Fibroblast of upper back skin (primary cell): ENCODE measurements at regions not wholly inside any gene's neighbourhood (a gene's known extent, or its start where the extent isn't known, plus 50 kb on each side); places are given as distances from the start of the nearest gene placed in this dataset.
"Not testable (repeated sequence)": the region's sequence is repeated elsewhere in the genome, so short reads cannot be mapped to it uniquely, and the experiment has no call there.

Experiments
- DNase-seq: peaks from one replicate; pipeline ENCODE4 v3.0.0-alpha.2; 2013

DNA sequence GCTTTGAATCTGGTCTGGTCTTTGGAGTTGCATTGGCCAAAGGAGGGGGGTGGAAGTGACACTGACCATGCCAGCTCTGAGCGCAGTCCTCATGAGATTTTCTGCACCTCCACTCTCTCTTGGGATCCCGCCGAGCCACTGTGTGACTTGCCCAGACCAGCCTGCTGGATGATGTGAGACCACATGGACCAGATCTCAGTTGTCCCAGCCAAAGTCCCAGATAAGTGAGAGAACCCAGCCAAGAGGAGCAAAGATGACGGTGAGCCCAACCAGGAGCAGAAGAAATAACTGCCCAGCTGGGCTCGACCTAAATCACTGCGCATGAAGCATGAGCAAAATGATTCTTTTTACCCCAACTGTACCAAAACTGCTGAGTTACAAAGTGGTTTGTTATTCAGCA, 96.5 kb upstream of the ERCC4 start:
- no peak for DNase-seq

DNA sequence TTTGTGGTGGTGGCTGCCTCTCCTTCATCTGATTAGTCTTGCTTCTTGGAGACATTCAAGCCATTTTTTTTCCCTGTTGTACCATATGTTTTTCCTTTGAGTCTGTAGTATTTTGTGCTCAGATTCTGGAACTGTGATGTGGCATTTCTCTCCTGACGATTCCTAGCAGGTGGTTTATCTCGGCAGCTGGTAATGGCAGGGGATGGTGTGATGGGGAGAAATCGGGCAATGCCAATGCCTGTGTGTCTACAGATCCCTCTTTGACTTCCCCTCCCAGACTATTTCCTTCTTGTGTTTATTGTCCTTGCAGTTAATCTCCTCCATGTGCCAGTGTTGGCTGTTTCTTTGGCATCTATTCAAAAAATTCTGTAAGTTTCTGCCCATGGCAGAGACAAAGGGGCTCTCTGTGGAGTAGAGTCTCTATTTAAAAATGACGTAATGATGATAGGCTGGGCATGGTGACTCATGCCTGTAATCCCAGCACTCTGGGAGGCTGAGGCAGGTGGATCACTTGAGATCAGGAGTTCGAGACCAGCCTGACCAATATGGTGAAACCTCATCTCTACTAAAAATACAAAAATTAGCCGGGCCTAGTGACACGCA, 90.2 kb upstream of the ERCC4 start:
- no peak for DNase-seq

DNA sequence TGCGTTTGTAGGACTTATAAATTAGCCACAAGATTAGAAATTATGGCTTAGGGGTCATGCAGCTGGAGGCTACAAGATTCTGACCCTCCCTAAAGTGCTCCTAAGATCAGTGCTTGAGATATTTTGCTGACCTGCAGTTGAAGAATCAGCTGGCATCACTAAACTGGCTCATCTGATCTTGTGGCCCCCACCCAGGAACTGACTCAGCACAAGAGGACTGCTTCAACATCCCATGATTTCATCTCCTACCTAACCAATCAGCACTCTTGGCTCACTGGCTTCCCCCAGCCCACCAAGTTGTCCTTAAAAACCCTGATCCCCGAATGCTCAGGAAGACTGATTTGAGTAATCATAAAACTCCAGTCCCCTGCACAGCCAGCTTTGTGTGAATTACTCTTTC, 86.4 kb upstream of the ERCC4 start:
- DNase-seq = no peak

DNA sequence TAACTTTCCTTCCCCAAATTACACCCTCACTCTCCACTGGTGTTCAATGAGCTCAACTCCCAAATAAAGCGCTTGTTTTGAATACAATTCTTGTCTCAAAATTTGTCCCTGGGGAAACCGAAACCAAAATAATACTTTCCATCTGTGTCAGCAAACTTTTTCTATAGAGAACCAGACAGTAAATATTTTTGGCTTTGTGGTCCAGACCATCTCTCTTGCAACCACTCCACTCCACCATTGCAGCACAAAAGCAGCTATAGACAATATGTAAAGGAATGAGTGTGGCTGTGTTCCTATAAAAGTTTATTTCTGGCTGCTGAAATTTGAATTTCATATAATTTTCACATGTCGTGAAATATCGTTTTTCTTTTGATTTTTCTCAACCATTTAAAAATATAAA, 84.6 kb upstream of the ERCC4 start:
- peak; percentile 2 for DNase-seq

DNA sequence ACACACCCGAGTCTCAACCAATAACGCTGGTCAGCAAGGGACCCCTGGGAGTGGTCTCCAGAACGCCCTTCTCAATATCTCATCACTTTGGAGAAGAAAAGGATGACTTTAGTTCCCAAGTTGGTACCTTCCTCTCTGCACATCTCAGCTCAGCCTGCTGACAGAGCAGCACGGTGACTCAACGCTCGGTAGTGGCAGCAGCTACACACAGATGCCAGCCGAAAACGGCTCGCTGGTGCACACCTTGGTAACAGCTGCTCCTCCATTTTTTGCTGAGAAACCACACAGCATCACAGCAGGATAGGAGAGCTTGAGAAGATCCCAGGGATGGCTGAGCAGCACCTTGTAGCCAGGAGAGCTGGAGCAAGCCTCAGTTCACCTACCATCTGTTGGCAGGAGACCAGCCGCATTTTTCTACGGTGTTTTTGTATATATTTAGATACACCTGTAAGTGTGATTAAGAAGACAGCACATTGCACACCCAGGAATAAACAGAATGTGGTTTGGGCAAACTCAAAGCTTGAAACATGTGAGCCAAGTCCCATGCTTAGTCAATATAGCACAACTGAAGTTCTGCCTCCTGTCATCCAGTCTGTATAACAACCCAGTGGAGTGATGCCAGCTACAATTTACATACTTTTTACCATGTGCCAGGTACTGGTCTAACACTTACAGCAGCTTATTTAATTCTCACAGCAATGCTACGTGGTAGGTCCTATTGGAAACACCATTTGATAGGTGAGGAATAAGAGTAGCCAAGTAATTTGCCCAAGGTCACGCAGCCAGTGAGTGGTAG, 83.8 kb upstream of the ERCC4 start:
- DNase-seq = no peak

DNA sequence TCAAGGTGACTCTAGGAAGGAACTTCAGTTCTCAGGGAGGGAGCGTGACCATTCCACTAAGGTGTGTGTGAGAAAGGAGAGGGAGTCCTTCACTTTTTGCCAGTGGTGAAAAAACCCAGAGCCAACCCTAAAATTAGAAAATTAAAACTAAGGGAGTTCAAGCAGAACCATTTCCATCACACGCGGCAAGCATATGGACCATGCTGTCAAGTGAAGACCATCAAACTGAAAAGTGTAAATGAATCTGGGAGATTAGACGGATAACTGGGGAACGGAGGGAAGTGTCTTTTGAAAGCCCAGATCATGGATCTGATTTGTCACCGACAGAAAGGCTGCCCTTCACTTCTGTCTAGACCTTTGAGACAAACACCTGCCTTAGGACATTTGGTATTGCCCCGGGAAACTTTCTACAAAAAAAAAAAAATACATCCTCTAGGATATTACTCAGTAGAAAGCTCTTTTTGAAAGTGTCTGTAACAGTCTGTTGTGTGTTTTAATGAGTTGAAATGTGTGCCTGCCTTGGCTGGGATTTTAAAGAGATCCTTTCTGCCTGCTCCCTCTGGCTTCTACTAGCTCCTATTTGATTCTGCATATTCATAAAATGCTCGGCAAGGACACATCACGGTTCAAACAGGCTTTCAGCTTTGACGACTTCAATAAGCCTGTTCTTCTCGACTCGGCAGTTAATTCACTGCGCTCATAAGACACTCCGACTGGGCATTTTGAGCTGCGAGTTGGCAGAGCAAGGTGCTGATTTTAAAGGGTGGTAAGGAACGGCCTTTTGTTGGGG, 81.4 kb upstream of the ERCC4 start:
- no peak for DNase-seq

DNA sequence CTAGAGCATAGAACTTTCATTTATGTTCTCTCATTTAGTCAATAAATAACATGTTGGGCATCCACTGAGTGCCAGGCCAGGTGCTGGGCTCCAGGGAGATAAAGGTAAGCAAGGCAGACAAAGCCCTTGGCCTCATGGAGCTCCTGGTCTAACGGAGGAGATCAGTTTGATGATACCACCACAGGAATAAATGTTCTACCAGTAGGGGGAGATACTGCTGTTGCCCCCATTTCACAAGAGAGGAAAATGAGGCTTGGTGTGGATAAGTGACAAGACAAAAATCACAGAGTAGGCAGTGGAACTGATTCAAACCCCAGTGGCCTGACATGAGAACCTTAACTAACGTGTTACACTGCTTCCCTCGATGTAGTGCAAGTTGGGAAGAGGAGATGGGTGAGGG, 80.4 kb upstream of the ERCC4 start:
- no peak for DNase-seq

DNA sequence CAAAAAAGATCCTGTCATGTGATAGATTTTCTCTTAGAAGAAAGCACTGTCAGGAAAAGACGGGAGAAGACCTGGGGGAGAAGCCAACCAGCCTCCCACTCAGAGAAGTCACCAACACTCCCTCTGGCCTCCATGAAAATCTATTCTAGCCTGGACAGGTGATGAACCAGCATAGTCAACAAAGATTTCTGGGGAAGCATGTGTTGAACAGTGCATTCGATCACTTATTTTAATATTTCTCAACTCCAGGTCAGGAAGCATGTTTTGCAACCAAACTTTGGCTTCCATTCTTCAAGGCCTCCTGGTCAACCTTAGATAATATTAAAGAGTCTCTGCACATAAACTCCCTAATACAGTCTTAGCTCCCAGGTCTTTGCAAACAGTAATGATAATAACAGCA, 74.7 kb upstream of the ERCC4 start:
- no peak for DNase-seq

DNA sequence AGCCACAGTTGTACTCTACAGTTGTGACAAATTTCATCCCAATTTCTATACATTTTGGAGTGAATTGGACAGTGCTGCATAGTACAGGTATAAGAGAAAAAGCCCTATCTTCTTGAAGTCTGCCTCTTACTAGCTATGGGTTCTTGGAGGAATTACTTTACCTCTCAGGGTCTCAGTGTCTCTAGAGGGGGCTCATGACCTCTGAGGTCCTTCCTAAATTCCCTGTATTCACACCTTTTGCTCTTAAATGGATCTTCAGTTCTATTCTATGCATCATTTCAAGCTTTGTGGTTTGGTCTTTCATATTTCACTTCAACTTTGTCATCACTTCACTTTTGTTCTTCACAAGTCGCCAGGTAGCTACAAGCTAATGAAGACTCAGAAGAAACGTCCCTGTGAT, 71.2 kb upstream of the ERCC4 start:
- no peak for DNase-seq

DNA sequence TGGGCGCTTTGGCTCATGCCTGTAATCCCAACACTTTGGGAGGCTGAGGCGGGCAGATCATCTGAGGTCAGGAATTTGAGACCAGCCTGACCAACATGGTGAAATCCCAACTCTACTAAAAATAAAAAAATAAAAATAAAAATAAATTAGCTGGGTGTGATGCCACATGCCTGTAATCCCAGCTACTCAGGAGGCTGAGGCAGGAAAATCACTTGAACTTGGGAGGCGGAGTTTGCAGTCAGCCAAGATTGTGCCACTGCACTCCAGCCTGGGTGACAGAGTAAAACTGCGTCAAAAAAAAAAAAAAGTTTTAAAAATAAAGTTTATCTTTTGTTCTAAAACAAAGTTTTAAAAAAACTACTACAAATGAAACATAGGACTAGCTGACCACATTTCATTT, 69.8 kb upstream of the ERCC4 start:
- DNase-seq = not testable (repeated sequence)

DNA sequence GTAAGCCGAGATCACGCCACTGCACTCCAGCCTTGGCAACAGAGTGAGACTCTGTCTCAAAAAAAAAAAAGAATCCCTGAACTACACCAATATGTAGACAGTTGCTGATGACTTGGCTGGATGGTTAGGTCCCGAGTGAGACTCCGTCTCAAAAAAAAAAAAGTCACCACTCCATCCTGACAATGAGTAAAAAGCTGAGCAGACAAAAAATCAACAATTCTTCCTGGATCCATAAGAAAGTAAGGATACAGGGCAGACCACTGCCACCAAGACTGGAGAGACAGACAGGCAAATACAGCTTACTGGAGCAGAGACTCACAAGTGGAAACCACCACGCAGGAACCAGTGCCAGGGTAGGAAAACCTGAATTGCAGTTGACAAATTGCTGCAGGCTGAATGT, 67.1 kb upstream of the ERCC4 start:
- DNase-seq = no peak

DNA sequence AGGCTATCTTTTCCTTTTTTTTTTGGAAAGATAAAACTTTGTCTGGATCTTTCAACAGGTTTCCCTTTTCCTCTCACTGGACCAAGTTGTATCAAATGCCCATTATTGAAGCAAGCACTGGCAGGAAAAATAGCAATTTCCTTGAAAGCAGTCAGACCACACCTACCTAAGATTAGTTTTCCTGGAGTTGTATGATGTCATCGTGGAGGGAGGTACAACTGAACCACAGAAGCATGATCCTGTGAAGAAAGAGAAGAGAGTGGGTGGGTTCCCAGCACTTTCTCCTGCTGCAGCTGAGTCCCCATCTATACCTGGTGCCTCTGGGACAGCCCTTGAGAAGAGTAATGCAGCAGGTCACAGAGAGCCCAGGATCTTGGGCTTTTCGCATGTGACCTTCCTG, 63.6 kb upstream of the ERCC4 start:
- peak; percentile 1 for DNase-seq

DNA sequence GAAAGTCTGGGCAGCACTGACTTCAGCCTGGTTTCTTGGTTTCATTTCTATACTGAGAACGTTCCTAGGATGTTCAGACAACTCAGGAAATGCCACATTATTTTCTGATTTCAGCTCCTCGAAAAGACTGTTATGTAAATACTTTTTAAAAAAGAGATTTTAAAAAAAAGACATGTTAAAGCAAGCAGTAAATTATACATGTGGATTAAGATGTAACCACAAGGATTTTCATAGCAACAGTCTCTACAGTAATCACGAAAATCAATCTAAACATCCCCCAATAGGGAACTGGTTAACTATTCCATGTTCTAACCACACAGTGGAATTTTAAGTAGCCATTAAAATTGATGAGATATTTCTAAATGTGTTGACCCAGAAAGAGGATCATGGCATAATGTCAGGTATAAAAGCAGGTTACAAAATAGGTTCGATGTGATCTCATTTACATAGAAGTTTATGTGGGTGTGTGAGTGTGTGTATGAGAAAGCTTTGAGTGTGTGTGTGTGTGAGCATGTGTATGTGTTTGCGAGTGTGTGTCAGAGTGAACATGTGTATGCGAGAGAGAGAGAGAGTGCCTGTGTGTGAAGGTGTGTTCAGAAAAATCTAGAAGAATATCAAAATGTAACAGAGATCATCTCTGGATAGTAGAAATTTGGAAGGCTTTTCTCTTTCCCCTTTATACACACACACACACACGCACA, 63.0 kb upstream of the ERCC4 start:
- DNase-seq = no peak

DNA sequence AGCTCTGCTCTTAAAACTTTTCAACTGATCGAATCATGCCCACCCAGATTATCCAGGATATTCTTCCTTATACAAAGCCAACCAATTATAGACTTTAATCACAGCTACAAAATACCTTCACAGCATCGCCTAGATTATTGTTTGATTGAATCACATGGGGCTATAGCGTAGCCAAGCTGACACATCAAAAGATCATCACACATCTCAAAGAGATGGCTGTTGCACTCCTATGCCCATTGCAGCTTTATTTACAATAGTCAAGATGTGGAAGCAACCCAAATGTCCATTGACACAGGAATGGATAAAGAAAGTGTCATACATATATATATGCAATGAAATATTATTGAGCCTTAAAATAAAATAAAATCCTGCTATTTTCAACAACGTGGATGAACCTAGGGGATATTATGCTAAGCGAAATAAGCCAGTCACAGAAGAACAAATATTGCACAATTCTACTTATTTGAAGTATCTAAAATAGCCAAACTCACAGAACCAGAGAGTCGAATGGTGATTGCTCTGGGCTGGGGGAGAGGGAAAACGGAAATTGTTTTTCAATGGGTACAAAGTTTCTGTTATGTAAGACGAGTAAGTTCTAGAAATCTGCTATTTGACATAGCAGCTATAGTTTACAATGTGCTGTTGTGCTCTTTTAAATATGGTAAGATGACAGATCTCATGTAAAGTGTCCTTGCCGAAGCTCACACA, 60.9 kb upstream of the ERCC4 start:
- no peak for DNase-seq

DNA sequence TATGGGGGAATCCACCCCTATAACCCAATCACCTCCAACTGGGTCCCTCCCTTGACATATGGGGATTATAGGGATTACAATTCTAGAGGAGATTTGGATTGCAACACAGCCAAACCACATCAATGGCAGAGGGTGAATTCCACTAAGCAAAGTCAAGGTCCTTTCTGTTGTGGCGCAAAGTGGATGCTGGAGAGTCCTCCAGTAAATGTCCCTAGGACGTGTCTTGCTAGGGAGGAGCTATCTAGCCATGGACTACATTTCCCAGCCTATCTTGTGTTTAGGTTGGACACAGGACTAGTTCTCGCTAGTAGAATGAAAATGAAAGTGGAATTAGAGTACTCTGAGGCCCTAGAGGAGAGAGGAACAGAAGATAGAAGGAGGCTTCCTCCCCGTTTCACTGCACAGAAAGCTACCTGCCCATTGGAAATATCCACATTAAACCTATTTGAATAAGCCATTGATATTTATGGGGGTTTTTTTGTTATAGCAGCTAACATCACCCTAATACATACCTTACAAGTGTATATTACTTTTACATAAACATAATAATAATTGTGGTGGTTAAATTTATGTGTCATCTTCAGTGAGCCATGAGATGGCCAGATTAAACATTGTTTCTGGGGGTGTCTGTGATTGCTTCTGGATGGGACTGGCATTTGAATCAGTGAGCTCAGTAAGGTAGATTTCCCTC, 56.7 kb upstream of the ERCC4 start:
- DNase-seq = no peak

DNA sequence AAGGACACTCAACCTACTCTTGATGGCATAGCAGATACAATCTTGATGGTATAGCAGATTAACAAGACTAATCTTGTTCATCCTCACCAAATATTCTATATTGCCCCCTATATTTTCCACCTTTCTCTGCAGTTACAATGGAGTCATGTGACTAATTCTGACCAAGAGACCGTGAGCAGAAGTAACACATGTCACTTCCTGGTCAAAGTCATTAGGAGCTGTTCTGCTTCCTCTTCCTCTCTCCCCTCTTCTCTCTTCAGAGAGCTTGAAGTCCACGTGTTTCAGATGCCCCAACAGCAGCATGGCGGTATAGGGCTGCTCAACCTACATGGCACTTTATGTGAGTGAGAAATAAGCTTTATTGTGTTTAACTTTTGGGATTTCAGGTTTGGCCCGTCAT, 55.3 kb upstream of the ERCC4 start:
- no peak for DNase-seq

DNA sequence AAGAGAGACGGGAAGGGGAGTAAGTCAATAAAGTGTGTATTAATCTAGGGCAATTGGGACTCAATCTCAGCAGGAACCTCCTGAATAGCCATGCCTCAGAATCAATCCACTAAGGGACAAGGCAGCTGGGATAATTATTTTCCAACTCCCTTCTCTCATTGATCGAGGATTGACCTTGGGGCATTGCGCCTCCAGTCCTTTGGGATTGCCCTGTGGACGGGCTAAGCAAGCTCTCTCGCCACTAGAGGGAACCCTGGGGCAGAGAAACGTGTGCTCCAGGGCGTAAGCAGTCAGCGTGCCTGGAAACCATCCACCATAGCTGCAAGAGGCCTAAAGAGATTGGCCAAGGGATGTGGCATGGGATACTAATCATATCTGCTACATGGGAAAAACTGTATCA, 53.9 kb upstream of the ERCC4 start:
- peak; percentile 59 for DNase-seq
